ENCODE measurements at regions not wholly inside any gene's neighbourhood (a gene's known extent, or its start where the extent isn't known, plus 50 kb on each side); places are given as distances from the start of the nearest gene placed in this dataset.

- CTCF ChIA-PET = no interaction called here
These were observed 948.7 kb upstream of the GHITM start for GRCh38 chr10:83190614-83191013.

GRCh38 chr10:83193026-83193425, 946.3 kb upstream of the GHITM start:
- H3K4me3 Mint-ChIP-seq = no peak overlapping the region
- peaks cover 6% of the 10 kb centered on the region for H3K9me3 Mint-ChIP-seq

More at GRCh38 chr10:83190614-83191013, 948.7 kb upstream of the GHITM start:
- Mint-ChIP-seq H3K27me3 (no peaks in the 10 kb centered on the region), H3K9me3 (peaks cover 8% of the 10 kb centered on the region), H3K36me3 (no peaks in the 10 kb centered on the region), H3K27ac (no peak overlapping the region), H3K4me1 (no peaks in the 10 kb centered on the region), H3K4me3 (no peak overlapping the region)
- DNase-seq = no peak

GRCh38 chr10:83195021-83195420, 944.3 kb upstream of the GHITM start:
- Mint-ChIP-seq H3K4me1 (no peaks in the 10 kb centered on the region), H3K27ac (no peak overlapping the region), H3K36me3 (no peaks in the 10 kb centered on the region), H3K27me3 (no peaks in the 10 kb centered on the region), H3K9me3 (peaks cover 6% of the 10 kb centered on the region), H3K4me3 (no peak overlapping the region)
- DNase-seq = no peak
- CTCF ChIA-PET = no interaction called here

More at GRCh38 chr10:83193026-83193425, 946.3 kb upstream of the GHITM start:
- no peaks in the 10 kb centered on the region for H3K4me1 Mint-ChIP-seq
- CTCF ChIA-PET = no interaction called here
- no peak overlapping the region for H3K27ac Mint-ChIP-seq
- no peaks in the 10 kb centered on the region for H3K36me3 Mint-ChIP-seq
- H3K27me3 Mint-ChIP-seq = no peaks in the 10 kb centered on the region
- DNase-seq = no peak

GRCh38 chr10:83199374-83199773, 939.9 kb upstream of the GHITM start:
- H3K27me3 Mint-ChIP-seq = no peaks in the 10 kb centered on the region
- no peak overlapping the region for H3K27ac Mint-ChIP-seq
- H3K4me3 Mint-ChIP-seq = no peak overlapping the region
- H3K4me1 Mint-ChIP-seq = no peaks in the 10 kb centered on the region
- CTCF ChIA-PET = no interaction called here
- DNase-seq = no peak
- H3K9me3 Mint-ChIP-seq = peaks cover 7% of the 10 kb centered on the region
- H3K36me3 Mint-ChIP-seq = no peaks in the 10 kb centered on the region

GRCh38 chr10:83205861-83206260, 933.4 kb upstream of the GHITM start:
- H3K9me3 Mint-ChIP-seq = no peaks in the 10 kb centered on the region
- H3K4me1 Mint-ChIP-seq = no peaks in the 10 kb centered on the region
- H3K36me3 Mint-ChIP-seq = no peaks in the 10 kb centered on the region
- H3K4me3 Mint-ChIP-seq = no peak overlapping the region
- no peak for DNase-seq
- no peaks in the 10 kb centered on the region for H3K27me3 Mint-ChIP-seq
- CTCF ChIA-PET = no interaction called here
- H3K27ac Mint-ChIP-seq = no peak overlapping the region

- H3K36me3 Mint-ChIP-seq = no peaks in the 10 kb centered on the region
- CTCF ChIA-PET = no interaction called here
- no peaks in the 10 kb centered on the region for H3K4me1 Mint-ChIP-seq
- peaks cover 6% of the 10 kb centered on the region for H3K9me3 Mint-ChIP-seq
- no peak overlapping the region for H3K27ac Mint-ChIP-seq
- DNase-seq = no peak
- H3K27me3 Mint-ChIP-seq = no peaks in the 10 kb centered on the region
- H3K4me3 Mint-ChIP-seq = no peak overlapping the region
These were observed 926.5 kb upstream of the GHITM start for GRCh38 chr10:83212632-83213334.

GRCh38 chr10:83214136-83214535, 925.2 kb upstream of the GHITM start:
- H3K4me3 Mint-ChIP-seq = no peak overlapping the region
- CTCF ChIA-PET = no interaction called here
- H3K36me3 Mint-ChIP-seq = no peaks in the 10 kb centered on the region
- no peaks in the 10 kb centered on the region for H3K4me1 Mint-ChIP-seq
- no peaks in the 10 kb centered on the region for H3K27me3 Mint-ChIP-seq
- no peak for DNase-seq
- peaks cover 6% of the 10 kb centered on the region for H3K9me3 Mint-ChIP-seq
- no peak overlapping the region for H3K27ac Mint-ChIP-seq

GRCh38 chr10:83218205-83218604, 921.1 kb upstream of the GHITM start:
- Mint-ChIP-seq H3K9me3 (peaks cover 8% of the 10 kb centered on the region), H3K27ac (no peak overlapping the region), H3K27me3 (no peaks in the 10 kb centered on the region), H3K4me1 (no peaks in the 10 kb centered on the region), H3K36me3 (no peaks in the 10 kb centered on the region), H3K4me3 (no peak overlapping the region)
- CTCF ChIA-PET = no interaction called here
- no peak for DNase-seq

GRCh38 chr10:83222300-83222699, 917.0 kb upstream of the GHITM start:
- CTCF ChIA-PET = no interaction called here
- Mint-ChIP-seq H3K27ac (no peak overlapping the region), H3K4me3 (no peak overlapping the region), H3K4me1 (no peaks in the 10 kb centered on the region), H3K9me3 (peaks cover 6% of the 10 kb centered on the region), H3K27me3 (no peaks in the 10 kb centered on the region), H3K36me3 (no peaks in the 10 kb centered on the region)
- DNase-seq = no peak

GRCh38 chr10:83222832-83223742, 916.2 kb upstream of the GHITM start:
- no peak for DNase-seq
- no peaks in the 10 kb centered on the region for H3K4me1 Mint-ChIP-seq
- H3K36me3 Mint-ChIP-seq = no peaks in the 10 kb centered on the region
- CTCF ChIA-PET = no interaction called here
- H3K27ac Mint-ChIP-seq = no peak overlapping the region
- peaks cover 6% of the 10 kb centered on the region for H3K9me3 Mint-ChIP-seq
- no peak overlapping the region for H3K4me3 Mint-ChIP-seq
- H3K27me3 Mint-ChIP-seq = no peaks in the 10 kb centered on the region

- H3K27ac Mint-ChIP-seq = no peak overlapping the region
- H3K27me3 Mint-ChIP-seq = no peaks in the 10 kb centered on the region
These were observed 913.5 kb upstream of the GHITM start for GRCh38 chr10:83225781-83226180.

GRCh38 chr10:83229991-83230390, 909.3 kb upstream of the GHITM start:
- Mint-ChIP-seq H3K4me1 (no peaks in the 10 kb centered on the region), H3K9me3 (peaks cover 7% of the 10 kb centered on the region), H3K4me3 (no peak overlapping the region), H3K27me3 (no peaks in the 10 kb centered on the region), H3K36me3 (no peaks in the 10 kb centered on the region), H3K27ac (no peak overlapping the region)
- CTCF ChIA-PET = no interaction called here
- no peak for DNase-seq

More at GRCh38 chr10:83225781-83226180, 913.5 kb upstream of the GHITM start:
- no peak overlapping the region for H3K4me3 Mint-ChIP-seq
- no peaks in the 10 kb centered on the region for H3K36me3 Mint-ChIP-seq
- H3K4me1 Mint-ChIP-seq = no peaks in the 10 kb centered on the region
- no peak for DNase-seq
- H3K9me3 Mint-ChIP-seq = peaks cover 7% of the 10 kb centered on the region
- CTCF ChIA-PET = no interaction called here

GRCh38 chr10:83233691-83234090, 905.6 kb upstream of the GHITM start:
- Mint-ChIP-seq H3K4me1 (no peaks in the 10 kb centered on the region), H3K27me3 (no peaks in the 10 kb centered on the region), H3K9me3 (peaks cover 6% of the 10 kb centered on the region), H3K27ac (no peak overlapping the region), H3K36me3 (no peaks in the 10 kb centered on the region), H3K4me3 (no peak overlapping the region)
- DNase-seq = no peak
- CTCF ChIA-PET = no interaction called here

GRCh38 chr10:83248106-83248631, 891.1 kb upstream of the GHITM start:
- no peaks in the 10 kb centered on the region for H3K27me3 Mint-ChIP-seq
- no peak for DNase-seq
- H3K36me3 Mint-ChIP-seq = no peaks in the 10 kb centered on the region
- H3K27ac Mint-ChIP-seq = no peak overlapping the region
- no peak overlapping the region for H3K4me3 Mint-ChIP-seq
- H3K4me1 Mint-ChIP-seq = no peaks in the 10 kb centered on the region
- peaks cover 8% of the 10 kb centered on the region for H3K9me3 Mint-ChIP-seq
- CTCF ChIA-PET = interaction anchor here (0.6 kb wide), 1 partner anchor 832 kb away, joined by 3 read pairs; no protein-coding TSS in a partner anchor

- Mint-ChIP-seq H3K36me3 (no peaks in the 10 kb centered on the region), H3K27ac (no peak overlapping the region), H3K4me1 (no peaks in the 10 kb centered on the region), H3K4me3 (no peak overlapping the region), H3K27me3 (no peaks in the 10 kb centered on the region), H3K9me3 (peaks cover 23% of the 10 kb centered on the region)
- CTCF ChIA-PET = no interaction called here
- DNase-seq = no peak
These were observed 888.9 kb upstream of the GHITM start for GRCh38 chr10:83250396-83250795.

All from activated naive CD4-positive, alpha-beta T cell treated with anti-CD3 and anti-CD28 coated beads, Interleukin-2, amount 10 ng/mL, durations not matched to agents 7 days and 5 days (primary cell).